Endothelial cell of umbilical vein (primary cell): ENCODE measurements at regions not wholly inside any gene's neighbourhood (a gene's known extent, or its start where the extent isn't known, plus 50 kb on each side); places are given as distances from the start of the nearest gene placed in this dataset.

Source experiments
- BruUV-seq: library from RNA; stranded (reverse); fragments of 400-500 nt; replicated peaks from 2 replicates; lab custom pipeline; 2021; lab: Mats Ljungman, UMichigan
- CTCF ChIA-PET: fragments of 300-600, 350-600 bp; sonication (Branson Sonifier 250); formaldehyde crosslinking; loops from one replicate; lab custom pipeline; 2021; ENCODE audit warnings: antibody characterized with exemption, inconsistent platforms; lab: Charles Lee
- POLR2A ChIA-PET: fragments of 300-600, 350-600 bp; sonication (Branson Sonifier 250); formaldehyde crosslinking; loops from one replicate; lab custom pipeline; 2021; ENCODE audit warnings: antibody characterized with exemption, inconsistent platforms; lab: Charles Lee
- DNase-seq: peaks from one replicate; pipeline ENCODE4 v3.0.0-alpha.2; 2011; ENCODE audit warnings: low read depth, low spot score
- FAIRE-seq: peaks from 2 replicates; lab custom pipeline; 2011; peaks lifted over from hg19 to GRCh38; lab: Jason Lieb, UNC
- H2AFZ ChIP-seq: 2 replicates; pipeline ENCODE4 v1.6.0; 2012; ENCODE audit warnings: low read depth, low read length, control low read depth, inconsistent platforms
- H3K27ac ChIP-seq: 2 replicates; pipeline ENCODE4 v1.5.1; 2011; ENCODE audit warnings: low read depth, mild to moderate bottlenecking, control low read depth, low read length, moderate library complexity; ENCODE audit not compliant: insufficient read depth
- H3K27me3 ChIP-seq, 2 experiments: 2 replicates each; pipeline versions ENCODE4 v1.6.0 to v1.6.1; 2011; ENCODE audit warnings: low read length in 2 of 2, mixed read lengths in 1 of 2; ENCODE audit not compliant: control insufficient read depth in 2 of 2, insufficient read depth in 2 of 2
- H3K36me3 ChIP-seq, 2 experiments: 2 replicates in 1 of 2; 3 replicates in 1 of 2; pipeline ENCODE4 v1.5.1; 2011; ENCODE audit warnings: low read length in 2 of 2, mild to moderate bottlenecking in 1 of 2, moderate library complexity in 1 of 2; ENCODE audit not compliant: control insufficient read depth in 2 of 2, insufficient read depth in 2 of 2; ENCODE audit errors: extremely low read depth in 1 of 2
- H3K4me1 ChIP-seq: 3 replicates; pipeline ENCODE4 v1.5.1; 2011; ENCODE audit warnings: mild to moderate bottlenecking, low read length; ENCODE audit not compliant: control insufficient read depth, insufficient read depth; ENCODE audit errors: extremely low read depth
- H3K4me2 ChIP-seq: 2 replicates; pipeline ENCODE4 v1.6.1; 2011; ENCODE audit warnings: low read length, control low read depth, mixed read lengths; ENCODE audit not compliant: insufficient read depth
- H3K4me3 ChIP-seq, 3 experiments: fragments of 200-600 bp in 1 of 3; sonication (generic), shearing (Covaris generic) in 1 of 3; replicated peaks in 1 of 3; 2 replicates each; pipeline ENCODE4 v1.5.1; 2011 to 2016; ENCODE audit warnings: control low read depth in 3 of 3, low read length in 3 of 3, mild to moderate bottlenecking in 2 of 3, inconsistent platforms in 1 of 3, low read depth in 1 of 3, moderate library complexity in 1 of 3; ENCODE audit not compliant: insufficient read depth in 1 of 3
- H3K79me2 ChIP-seq: 2 replicates; pipeline ENCODE4 v1.6.0; 2012; ENCODE audit warnings: low read length, inconsistent platforms; ENCODE audit not compliant: control insufficient read depth, insufficient read depth
- H3K9ac ChIP-seq: replicated peaks from 2 replicates; pipeline ENCODE3; 2011; ENCODE audit warnings: low read length, control low read depth; ENCODE audit not compliant: insufficient read depth; ENCODE audit errors: extremely low read depth
- H3K9me1 ChIP-seq: replicated peaks from 3 replicates; pipeline ENCODE4 v1.6.0; 2011; ENCODE audit warnings: mild to moderate bottlenecking, low read length; ENCODE audit not compliant: control insufficient read depth, insufficient read depth; ENCODE audit errors: extremely low read depth
- H3K9me3 ChIP-seq: replicated peaks from 2 replicates; pipeline ENCODE4 v1.5.1; 2012; ENCODE audit warnings: low read length, inconsistent platforms; ENCODE audit not compliant: control insufficient read depth, insufficient read depth
- H4K20me1 ChIP-seq: replicated peaks from 2 replicates; pipeline ENCODE3; 2011; ENCODE audit warnings: mild to moderate bottlenecking, low read length; ENCODE audit not compliant: control insufficient read depth, insufficient read depth; ENCODE audit errors: extremely low read depth
- EZH2 ChIP-seq: IDR thresholded peaks from 2 replicates; pipeline ENCODE4 v1.6.1; 2012; ENCODE audit warnings: borderline replicate concordance, low read depth, mild to moderate bottlenecking, moderate library complexity, low read length, inconsistent platforms; ENCODE audit not compliant: severe bottlenecking
- MAX ChIP-seq: IDR thresholded peaks from 2 replicates; pipeline ENCODE4 v1.6.1; 2011; ENCODE audit not compliant: insufficient read depth, insufficient read length
- POLR2A ChIP-seq: IDR thresholded peaks from 2 replicates; pipeline ENCODE4 v1.6.1; 2012; ENCODE audit warnings: low read depth, mild to moderate bottlenecking, control low read depth, low read length
- POLR2AphosphoS5 ChIP-seq: IDR thresholded peaks from 2 replicates; pipeline ENCODE4 v1.6.1; 2012; ENCODE audit warnings: low read depth, mild to moderate bottlenecking, control low read depth, low read length, moderate library complexity; ENCODE audit not compliant: insufficient read depth
- dilution Hi-C: fragments of 300-500 bp; cut with MboI; formaldehyde crosslinking; loops from one replicate; pipeline ENCODE4 v1.15.0; 2019; ENCODE audit warnings: low sequenced_read_pairs; ENCODE audit not compliant: extremely low pct_ligation_motif_present
- intact Hi-C: fragments of 100-400 bp; cut with micrococcal nuclease; formaldehyde crosslinking; loops from one replicate; pipeline ENCODE4 v1.10.0; 2022

GRCh38 chr14:30333934-30334333 lies 225.0 kb upstream of the G2E3 start:
- no TSS peak for BruUV-seq

GRCh38 chr14:30337456-30337855 lies 221.5 kb upstream of the G2E3 start:
- Histone ChIP-seq H3K36me3 (no peaks in the 10 kb centered on the region), H3K4me1 (no peaks in the 10 kb centered on the region), H3K27ac (no peak overlapping the region), H3K9me3 (no peaks in the 10 kb centered on the region), H4K20me1 (no peaks in the 10 kb centered on the region), H3K4me3 (no peak overlapping the region), H3K9ac (no peak overlapping the region), H3K4me2 (no peak overlapping the region), H2AFZ (no peak overlapping the region), H3K79me2 (no peaks in the 10 kb centered on the region), H3K9me1 (no peaks in the 10 kb centered on the region), H3K27me3 (no peaks in the 10 kb centered on the region)
- no peak for DNase-seq
- no TSS peak for BruUV-seq
- POLR2A ChIA-PET, result no interaction called here
- dilution Hi-C loops (no loop called here), intact Hi-C loops (no loop called here)
- CTCF ChIA-PET, result no interaction called here
- TF ChIP-seq MAX, result no peak
- no peak for TF ChIP-seq EZH2
- no peak for TF ChIP-seq POLR2AphosphoS5
- FAIRE-seq, result no peak

More at GRCh38 chr14:30333934-30334333, 225.0 kb upstream of the G2E3 start:
- H3K4me3 ChIP-seq, result no peak overlapping the region
- H3K27ac ChIP-seq, result no peak overlapping the region
- H3K36me3 ChIP-seq, result no peaks in the 10 kb centered on the region
- H2AFZ ChIP-seq, result no peak overlapping the region
- dilution Hi-C loops, result no loop called here
- no peaks in the 10 kb centered on the region for H3K9me3 ChIP-seq
- ChIA-PET CTCF (no interaction called here), POLR2A (no interaction called here)
- intact Hi-C loops, result no loop called here
- no peak overlapping the region for H3K4me2 ChIP-seq
- no peak overlapping the region for H3K9ac ChIP-seq
- H3K79me2 ChIP-seq, result no peaks in the 10 kb centered on the region
- H3K27me3 ChIP-seq, result no peaks in the 10 kb centered on the region
- TF ChIP-seq POLR2A, result no peak
- no peaks in the 10 kb centered on the region for H3K4me1 ChIP-seq
- no peak for FAIRE-seq
- DNase-seq, result no peak
- no peaks in the 10 kb centered on the region for H3K9me1 ChIP-seq
- H4K20me1 ChIP-seq, result no peaks in the 10 kb centered on the region
